HepG2 (cell line): ENCODE measurements at regions not wholly inside any gene's neighbourhood (a gene's known extent, or its start where the extent isn't known, plus 50 kb on each side); places are given as distances from the start of the nearest gene placed in this dataset.

ENCODE experiments used
- ATAC-seq: fragments of 200-7000 bp; cut with Tn5 transposase; 3 replicates; pipeline ENCODE4 v1.9.1; 2020; ENCODE audit warnings: mild to moderate bottlenecking, moderate library complexity
- BruUV-seq: library from RNA; stranded (reverse); fragments of 400-500 nt; replicated peaks from 2 replicates; lab custom pipeline; 2021; lab: Mats Ljungman, UMichigan
- CTCF ChIA-PET: fragments of 300-600 bp; formaldehyde crosslinking; extraction: SDS; loops from one replicate; lab custom pipeline; 2021; ENCODE audit warnings: low total read pairs, inconsistent platforms, low intra/inter-chr PET ratio; lab: Yijun Ruan, JAX
- POLR2A ChIA-PET: fragments of 350-600 bp; sonication (Branson Sonifier 250); formaldehyde crosslinking; loops from one replicate; lab custom pipeline; 2020; ENCODE audit warnings: antibody characterized with exemption, inconsistent platforms; lab: Yijun Ruan, JAX
- DNase-seq: peaks from one replicate; pipeline ENCODE4 v3.0.0-alpha.2; 2015; ENCODE audit warnings: low spot score
- FAIRE-seq: peaks from 3 replicates; lab custom pipeline; 2011; peaks lifted over from hg19 to GRCh38; lab: Jason Lieb, UNC
- H2AFZ ChIP-seq: one replicate; pipeline ENCODE4 v1.6.1; 2011; ENCODE audit warnings: low read length, inconsistent platforms
- H3K27ac ChIP-seq: fragments of 300-600 bp; 3 replicates; pipeline ENCODE4 v1.8.0; 2011; ENCODE audit warnings: mixed run types, mild to moderate bottlenecking, mixed read lengths, low read length, inconsistent platforms; ENCODE audit not compliant: insufficient read depth; ENCODE audit errors: extremely low read length
- H3K27me3 ChIP-seq, 2 experiments: fragments of 200-600 bp in 1 of 2; 2 replicates in 1 of 2; 3 replicates in 1 of 2; pipeline versions ENCODE4 v1.6.0 to v1.8.0; 2011; ENCODE audit warnings: low read length in 2 of 2, mild to moderate bottlenecking in 2 of 2, moderate library complexity in 2 of 2, inconsistent platforms in 1 of 2; ENCODE audit not compliant: insufficient read depth in 2 of 2, control insufficient read depth in 1 of 2
- H3K36me3 ChIP-seq, 2 experiments: fragments of 200-600 bp in 1 of 2; replicated peaks in 1 of 2; 2 replicates in 1 of 2; 3 replicates in 1 of 2; pipeline versions ENCODE4 v1.5.1 to v1.8.0; 2011; ENCODE audit warnings: low read length in 2 of 2, inconsistent platforms in 1 of 2; ENCODE audit not compliant: insufficient read depth in 2 of 2, control insufficient read depth in 1 of 2
- H3K4me1 ChIP-seq: 2 replicates; pipeline ENCODE4 v1.5.1; 2012; ENCODE audit warnings: low read length, inconsistent platforms; ENCODE audit not compliant: insufficient read depth
- H3K4me2 ChIP-seq: 2 replicates; pipeline ENCODE4 v1.6.0; 2011; ENCODE audit warnings: low read depth, low read length, inconsistent platforms
- H3K4me3 ChIP-seq, 3 experiments: fragments of 200-600 bp in 1 of 3; sonication (generic), shearing (Covaris generic) in 1 of 3; replicated peaks in 1 of 3; 2 replicates each; pipeline ENCODE4 v1.5.1; 2011 to 2016; ENCODE audit warnings: low read length in 3 of 3, inconsistent platforms in 2 of 3, low read depth in 2 of 3, mild to moderate bottlenecking in 2 of 3, control low read depth in 1 of 3, mixed read lengths in 1 of 3; ENCODE audit not compliant: insufficient read depth in 1 of 3
- H3K79me2 ChIP-seq: one replicate; pipeline ENCODE4 v1.6.1; 2011; ENCODE audit warnings: low read length, inconsistent platforms; ENCODE audit not compliant: insufficient read depth
- H3K9ac ChIP-seq: 2 replicates; pipeline ENCODE4 v1.6.0; 2011; ENCODE audit warnings: mild to moderate bottlenecking, low read depth, low read length, inconsistent platforms; ENCODE audit not compliant: insufficient read depth
- H3K9me3 ChIP-seq: 2 replicates; pipeline ENCODE4 v1.5.1; 2012; ENCODE audit warnings: mild to moderate bottlenecking, low read length
- H4K20me1 ChIP-seq: 2 replicates; pipeline ENCODE4 v1.6.0; 2011; ENCODE audit warnings: inconsistent platforms, mild to moderate bottlenecking, low read length, moderate library complexity; ENCODE audit not compliant: insufficient read depth
- CHCHD3 ChIP-seq: sonication (generic); formaldehyde crosslinking; IDR thresholded peaks from 2 replicates; pipeline ENCODE4 v1.8.0; 2022; ENCODE audit warnings: mild to moderate bottlenecking, missing genetic modification reagents, moderate library complexity
- ETS1 ChIP-seq: sonication (generic); formaldehyde crosslinking; IDR thresholded peaks from 2 replicates; pipeline ENCODE4 v1.4.0; 2020; ENCODE audit warnings: missing genetic modification reagents
- EZH2 ChIP-seq: conservative IDR thresholded peaks from 2 replicates; pipeline ENCODE4 v1.6.1; 2012; ENCODE audit warnings: mild to moderate bottlenecking, low read depth, low read length, moderate library complexity
- FOXK2 ChIP-seq: fragments of 450-650 bp; IDR thresholded peaks from 2 replicates; pipeline ENCODE4 v1.6.1; 2016
- GABPA ChIP-seq, 2 experiments: IDR thresholded peaks; 2 replicates each; pipeline ENCODE4 v1.6.1; 2011 to 2016; ENCODE audit warnings: low read depth in 2 of 2, low read length in 1 of 2, missing biosample characterization in 1 of 2, missing genetic modification characterization in 1 of 2
- HDAC1 ChIP-seq: sonication (generic); formaldehyde crosslinking; IDR thresholded peaks from 2 replicates; pipeline ENCODE4 v1.5.1; 2020; ENCODE audit warnings: mild to moderate bottlenecking, missing genetic modification reagents
- LBX2 ChIP-seq: sonication (generic); formaldehyde crosslinking; IDR thresholded peaks from 2 replicates; pipeline ENCODE4 v1.5.0; 2020; ENCODE audit warnings: missing genetic modification reagents, mild to moderate bottlenecking, borderline replicate concordance
- MEIS2 ChIP-seq: sonication (generic); formaldehyde crosslinking; IDR thresholded peaks from 2 replicates; pipeline ENCODE4 v1.9.0; 2021; ENCODE audit warnings: mild to moderate bottlenecking, missing genetic modification reagents
- MYC ChIP-seq: sonication (generic); formaldehyde crosslinking; IDR thresholded peaks from 2 replicates; pipeline ENCODE4 v1.9.0; 2021; ENCODE audit warnings: missing genetic modification reagents, borderline replicate concordance
- PAXIP1 ChIP-seq: sonication (generic); formaldehyde crosslinking; conservative IDR thresholded peaks from 2 replicates; pipeline ENCODE4 v1.4.0; 2020; ENCODE audit warnings: mild to moderate bottlenecking, missing genetic modification reagents, moderate library complexity
- SCMH1 ChIP-seq: sonication (generic); formaldehyde crosslinking; IDR thresholded peaks from 2 replicates; pipeline ENCODE4 v1.9.0; 2021; ENCODE audit warnings: missing genetic modification reagents, mild to moderate bottlenecking, borderline replicate concordance
- SIX4 ChIP-seq: sonication (generic); formaldehyde crosslinking; IDR thresholded peaks from 2 replicates; pipeline ENCODE4 v1.4.0; 2020; ENCODE audit warnings: missing genetic modification reagents
- STAT5B ChIP-seq: sonication (generic); formaldehyde crosslinking; IDR thresholded peaks from 2 replicates; pipeline ENCODE4 v1.4.0; 2020; ENCODE audit warnings: missing genetic modification reagents
- ZFP41 ChIP-seq: sonication (generic); formaldehyde crosslinking; IDR thresholded peaks from 2 replicates; pipeline ENCODE4 v1.4.0; 2020; ENCODE audit warnings: mild to moderate bottlenecking, missing genetic modification reagents, borderline replicate concordance
- ZNF362 ChIP-seq: sonication (generic); formaldehyde crosslinking; IDR thresholded peaks from 2 replicates; pipeline ENCODE4 v1.4.0; 2020; ENCODE audit warnings: missing genetic modification reagents, mild to moderate bottlenecking, borderline replicate concordance
- ZNF580 ChIP-seq: IDR thresholded peaks from 2 replicates; pipeline ENCODE4 v1.6.1; 2016; ENCODE audit warnings: low read depth, borderline replicate concordance
- ZNF691 ChIP-seq: sonication (generic); formaldehyde crosslinking; IDR thresholded peaks from 2 replicates; pipeline ENCODE4 v1.4.0; 2020; ENCODE audit warnings: missing genetic modification reagents, low read depth, mild to moderate bottlenecking, borderline replicate concordance
- WGBS: methylation state at CpG from one replicate; pipeline ENCODE4 v1.1.6; 2017; ENCODE audit warnings: low lambda C conversion rate; 5-methylcytosine and 5-hydroxymethylcytosine counted together
- in situ Hi-C: cut with HindIII; loops from 2 replicates; pipeline ENCODE4 v1.10.0; 2017; ENCODE audit warnings: low pct_unique_long_range_greater_than_20kb; ENCODE audit not compliant: extremely low pct_ligation_motif_present
- intact Hi-C: fragments of 100-400 bp; cut with micrococcal nuclease; formaldehyde crosslinking; loops from one replicate; pipeline ENCODE4 v1.10.0; 2022; ENCODE audit not compliant: unreplicated experiment

- TF ChIP-seq ETS1 (CRISPR knock-in tag) = no peak
- no peak for TF ChIP-seq MEIS2
- no peak for TF ChIP-seq SIX4 (CRISPR knock-in tag)
- no peak for TF ChIP-seq MYC (CRISPR knock-in tag)
- no peak for TF ChIP-seq LBX2
- no peak for TF ChIP-seq ZNF580 (CRISPR knock-in tag)
- TF ChIP-seq SCMH1 (CRISPR knock-in tag) = no peak
- TF ChIP-seq ZNF691 (CRISPR knock-in tag) = no peak
- no peak for TF ChIP-seq GABPA (IDR thresholded peaks at IDR 0.05; ENCODE audit: low read depth, low read length)
- no peak for TF ChIP-seq GABPA (CRISPR knock-in tag; IDR thresholded peaks at IDR 0.05; ENCODE audit: low read depth)
Measured at GRCh38 chr19:28213470-28214082, 999.4 kb downstream of the UQCRFS1 start (continued).

- CTCF ChIA-PET = no interaction called here
- ATAC-seq (no peak), DNase-seq (no peak), FAIRE-seq (no peak)
- no TSS peak for BruUV-seq
- H3K4me1 ChIP-seq = no peaks in the 10 kb centered on the region
- H3K79me2 ChIP-seq = no peaks in the 10 kb centered on the region
- no peak overlapping the region for H3K4me2 ChIP-seq
- intact Hi-C loops (no loop called here), in situ Hi-C loops (no loop called here)
- no peak overlapping the region for H3K4me3 ChIP-seq
- no peak overlapping the region for H3K9ac ChIP-seq
- H3K9me3 ChIP-seq = peaks cover 82% of the 10 kb centered on the region
- POLR2A ChIA-PET = no interaction called here
- no peak overlapping the region for H2AFZ ChIP-seq
- 7% methylated on average over 2 of the region's 2 CpGs for WGBS
- H3K27ac ChIP-seq = no peak overlapping the region
- no peaks in the 10 kb centered on the region for H3K27me3 ChIP-seq
- H4K20me1 ChIP-seq = no peaks in the 10 kb centered on the region
- no peaks in the 10 kb centered on the region for H3K36me3 ChIP-seq
- TF ChIP-seq CHCHD3 = no peak
- TF ChIP-seq PAXIP1 (CRISPR knock-in tag) = no peak
- no peak for TF ChIP-seq EZH2
- TF ChIP-seq FOXK2 = no peak
- no peak for TF ChIP-seq ZNF362 (CRISPR knock-in tag)
- no peak for TF ChIP-seq HDAC1 (CRISPR knock-in tag)
- no peak for TF ChIP-seq ZFP41 (CRISPR knock-in tag)
- TF ChIP-seq STAT5B (CRISPR knock-in tag) = no peak
Measured at GRCh38 chr19:28210886-28211285, 1002.1 kb downstream of the UQCRFS1 start.
